GM18517 (cell line): ENCODE measurements at regions not wholly inside any gene's neighbourhood (a gene's known extent, or its start where the extent isn't known, plus 50 kb on each side); places are given as distances from the start of the nearest gene placed in this dataset.
"Not testable (repeated sequence)": the region's sequence is repeated elsewhere in the genome, so short reads cannot be mapped to it uniquely, and the experiment has no call there.

ENCODE experiments used
- ATAC-seq: cut with Tn5 transposase; IDR thresholded peaks from one replicate; pipeline ENCODE4 v1.9.1; 2021; ENCODE audit warnings: mild to moderate bottlenecking, moderate library complexity; ENCODE audit not compliant: unreplicated experiment

GRCh38 chr1:161454865-161455707 lies 50.2 kb upstream of the FCGR2A start:
- peak; percentile 28 for ATAC-seq

GRCh38 chr1:161453950-161454864 lies 51.0 kb upstream of the FCGR2A start:
- ATAC-seq = peak; percentile 62

GRCh38 chr1:161451698-161452348 lies 53.4 kb upstream of the FCGR2A start:
- ATAC-seq = not testable (repeated sequence)

DNA sequence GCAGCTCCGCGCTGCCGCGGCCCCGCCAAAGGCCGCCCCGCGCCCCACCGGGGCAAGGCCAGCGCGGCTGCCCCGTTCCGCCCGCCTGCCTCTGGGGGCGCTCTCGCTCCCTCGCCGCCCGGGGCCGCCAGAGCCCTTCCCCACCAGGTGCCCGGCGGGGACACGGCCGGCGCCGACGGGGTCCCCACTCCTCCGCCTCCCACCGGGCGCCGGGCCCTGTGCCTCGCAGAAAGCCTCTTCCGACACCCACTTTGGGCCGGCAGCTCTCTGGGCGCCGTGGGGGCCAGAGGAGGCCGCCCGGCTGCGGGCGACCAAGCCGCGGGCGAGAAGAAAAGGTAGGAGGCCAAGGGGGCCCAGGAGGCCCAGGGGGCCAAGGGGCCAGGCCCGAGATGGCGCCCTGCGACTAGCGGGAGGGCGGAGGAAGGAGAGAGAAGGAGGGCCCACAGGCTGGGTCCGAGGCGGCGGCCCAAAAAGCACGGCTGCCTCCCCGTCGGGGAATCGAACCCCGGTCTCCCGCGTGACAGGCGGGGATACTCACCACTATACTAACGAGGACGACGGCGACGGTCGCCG lies 57.4 kb upstream of the FCGR2A start:
- peak; percentile 28 for ATAC-seq

GRCh38 chr1:161447040-161447759 lies 58.1 kb upstream of the FCGR2A start:
- ATAC-seq = peak; percentile 53

GRCh38 chr1:161444725-161445124 lies 60.5 kb upstream of the FCGR2A start:
- ATAC-seq = not testable (repeated sequence)

GRCh38 chr1:161444255-161444654 lies 61.0 kb upstream of the FCGR2A start:
- ATAC-seq = not testable (repeated sequence)

- peak; percentile 49 for ATAC-seq
Measured at GRCh38 chr1:161440312-161440894, 64.9 kb upstream of the FCGR2A start.

- ATAC-seq = no peak
Measured at GRCh38 chr1:161439280-161440232, 65.7 kb upstream of the FCGR2A start.

DNA sequence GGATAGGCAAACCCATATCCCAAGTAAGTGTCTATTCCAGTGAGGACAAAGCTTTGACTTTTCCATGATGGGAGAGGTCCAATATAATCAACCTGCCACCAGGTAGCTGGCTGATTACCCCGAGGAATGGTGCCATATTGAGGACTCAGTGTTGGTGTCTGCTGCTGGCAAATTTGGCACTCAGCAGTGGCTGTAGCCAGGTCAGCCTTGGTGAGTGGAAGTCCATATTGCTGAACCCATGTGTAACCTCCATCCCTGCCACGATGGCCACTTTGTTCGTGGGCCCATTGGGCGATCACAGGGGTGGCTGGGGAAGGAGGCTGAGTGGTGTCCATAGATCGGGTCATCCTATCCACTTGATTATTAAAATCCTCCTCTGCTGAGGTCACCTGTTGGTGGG lies 65.5 kb upstream of the CFAP126 start:
- not testable (repeated sequence) for ATAC-seq

- ATAC-seq = no peak
Measured at GRCh38 chr1:161432091-161432490, 64.4 kb upstream of the CFAP126 start.

GRCh38 chr1:161427733-161428516 lies 60.2 kb upstream of the CFAP126 start:
- ATAC-seq = peak; percentile 65

- not testable (repeated sequence) for ATAC-seq
Measured at GRCh38 chr1:161422914-161423313, 55.2 kb upstream of the CFAP126 start.

- peak; percentile 34 for ATAC-seq
Measured at GRCh38 chr1:161421456-161421855, 53.8 kb upstream of the CFAP126 start.

GRCh38 chr1:161420763-161421455 lies 53.2 kb upstream of the CFAP126 start:
- peak; percentile 18 for ATAC-seq

DNA sequence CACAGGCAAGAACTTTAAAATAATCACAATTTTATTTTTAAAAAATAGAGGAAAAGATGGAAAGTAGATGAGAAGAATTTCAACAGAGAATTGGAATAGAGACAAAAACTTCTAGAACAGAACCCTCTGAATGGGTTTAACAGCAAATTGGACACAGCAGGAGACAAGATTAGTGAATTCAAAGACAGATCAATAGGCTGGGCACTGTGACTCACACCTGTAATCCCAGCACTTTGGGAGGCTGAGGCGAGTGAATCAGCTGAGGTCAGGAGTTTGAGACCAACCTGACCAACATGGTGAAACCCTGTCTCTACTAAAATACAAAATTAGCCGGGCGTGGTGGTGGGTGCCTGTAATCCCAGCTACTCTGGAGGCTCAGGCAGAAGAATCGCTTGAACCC lies 49.9 kb upstream of the CFAP126 start:
- ATAC-seq = not testable (repeated sequence)
